DOHH2 (cell line): ENCODE measurements at regions not wholly inside any gene's neighbourhood (a gene's known extent, or its start where the extent isn't known, plus 50 kb on each side); places are given as distances from the start of the nearest gene placed in this dataset.

Source experiments
- CTCF ChIP-seq: fragments of 200-600 bp; sonication (generic); IDR thresholded peaks from one replicate; pipeline ENCODE4 v1.5.1; 2014; ENCODE audit warnings: antibody characterized with exemption, mild to moderate bottlenecking, low read depth, low read length; ENCODE audit not compliant: poor library complexity, severe bottlenecking
- EZH2phosphoT487 ChIP-seq: fragments of 200-600 bp; sonication (generic); IDR thresholded peaks from 2 replicates; pipeline ENCODE4 v1.6.1; 2017; ENCODE audit warnings: borderline replicate concordance, mild to moderate bottlenecking, antibody characterized with exemption, low read length, moderate library complexity, mixed read lengths

- TF ChIP-seq EZH2phosphoT487 (no peak), CTCF (no peak)
Observed at GRCh38 chr10:65808687-65809333, 1117.0 kb upstream of the LRRTM3 start.
